RKO (cell line): ENCODE measurements at regions not wholly inside any gene's neighbourhood (a gene's known extent, or its start where the extent isn't known, plus 50 kb on each side); places are given as distances from the start of the nearest gene placed in this dataset.
"Not testable (repeated sequence)": the region's sequence is repeated elsewhere in the genome, so short reads cannot be mapped to it uniquely, and the experiment has no call there.

Experiments used
- DNase-seq: peaks from one replicate; pipeline ENCODE4 v3.0.0-alpha.2; 2016; ENCODE audit warnings: low spot score

DNA sequence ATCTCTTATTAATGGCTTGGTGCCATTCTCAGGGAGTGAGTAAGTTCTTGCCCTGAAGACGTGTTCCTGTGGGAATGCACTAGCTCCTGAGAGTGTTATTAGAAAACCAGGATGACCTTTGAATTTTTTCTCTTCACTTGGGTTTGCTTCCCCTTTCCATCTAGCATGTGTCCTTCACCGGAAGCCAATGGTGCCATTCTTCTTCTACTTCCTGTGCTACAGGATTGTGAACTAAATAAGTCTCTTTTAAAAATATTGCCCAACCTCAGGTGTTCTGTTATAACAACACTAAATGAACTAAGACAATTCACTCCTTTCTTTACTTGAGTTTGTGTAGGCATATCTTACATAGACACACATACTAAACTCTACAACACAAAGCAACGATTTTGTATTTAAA, 447.0 kb downstream of the SOX11 start:
- peak; percentile 3 for DNase-seq

DNA sequence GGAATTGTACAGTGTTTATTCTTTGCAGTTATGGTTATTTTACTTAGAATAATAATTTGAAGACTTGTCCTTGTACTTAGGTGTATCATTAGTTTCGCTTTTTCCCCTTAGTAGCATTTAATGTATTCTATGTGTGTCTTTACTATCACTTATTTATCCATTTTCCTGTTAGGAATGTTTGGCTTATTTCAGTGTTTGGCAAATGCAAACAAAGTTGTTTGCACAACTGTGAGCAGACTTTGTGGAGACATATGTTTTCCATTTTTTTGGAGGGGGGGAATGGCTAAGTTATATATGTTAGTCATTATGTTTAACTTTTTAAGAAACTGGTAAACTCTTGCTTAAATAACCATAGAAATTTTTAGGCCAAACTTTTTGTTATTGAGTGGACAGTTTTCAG, 447.7 kb downstream of the SOX11 start:
- no peak for DNase-seq

DNA sequence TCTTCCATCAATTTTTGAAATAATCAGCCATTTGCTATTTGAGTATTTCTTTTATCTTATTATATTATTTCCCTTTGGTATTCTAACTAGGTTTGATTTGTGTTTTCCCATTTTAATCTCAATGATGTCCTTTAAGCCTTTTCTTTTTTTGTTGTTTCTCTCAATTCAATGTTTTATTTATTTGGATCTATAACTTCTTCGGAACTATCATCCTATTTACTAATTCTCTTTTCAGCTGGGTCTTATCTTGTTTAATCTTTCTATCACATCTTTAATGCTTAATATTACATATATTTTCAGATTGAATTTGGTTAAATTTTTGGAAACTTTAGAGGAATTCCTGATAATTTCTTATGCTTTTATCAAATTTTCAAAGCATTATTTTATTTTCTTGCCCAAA, 448.3 kb downstream of the SOX11 start:
- DNase-seq: no peak

DNA sequence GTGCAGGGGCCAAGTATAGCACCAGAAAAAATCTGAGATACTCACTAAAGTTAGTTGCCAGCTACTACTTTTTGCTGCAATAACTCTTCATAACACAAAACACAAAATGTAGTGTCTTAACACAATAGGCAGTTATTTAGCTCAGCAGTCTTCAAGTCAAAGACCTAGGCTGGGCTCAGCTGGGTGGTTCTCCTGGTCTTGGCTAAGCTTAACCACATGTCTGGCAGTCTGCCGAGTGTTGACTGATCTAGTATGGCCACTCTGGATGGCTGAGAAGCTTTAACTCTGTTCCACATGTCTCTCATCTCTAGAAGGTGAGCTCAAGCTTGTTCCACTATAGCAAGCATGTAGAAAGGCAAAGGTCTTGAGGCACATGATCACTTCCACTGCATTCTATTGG, 451.6 kb downstream of the SOX11 start:
- DNase-seq: no peak

DNA sequence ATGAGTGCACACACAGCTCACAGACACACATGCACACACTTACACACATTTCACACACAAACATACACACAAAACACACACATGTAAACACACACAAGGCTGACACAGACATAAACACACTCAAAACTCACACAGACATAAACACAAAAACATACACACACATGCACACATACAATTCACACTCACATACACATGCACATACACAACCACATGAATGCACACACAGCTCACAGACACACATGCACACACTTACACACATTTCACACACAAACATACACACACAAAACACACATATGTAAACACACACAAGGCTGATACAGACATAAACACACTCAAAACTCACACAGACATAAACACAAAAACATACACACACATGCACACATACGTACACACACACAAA, 455.0 kb downstream of the SOX11 start:
- DNase-seq: not testable (repeated sequence)

DNA sequence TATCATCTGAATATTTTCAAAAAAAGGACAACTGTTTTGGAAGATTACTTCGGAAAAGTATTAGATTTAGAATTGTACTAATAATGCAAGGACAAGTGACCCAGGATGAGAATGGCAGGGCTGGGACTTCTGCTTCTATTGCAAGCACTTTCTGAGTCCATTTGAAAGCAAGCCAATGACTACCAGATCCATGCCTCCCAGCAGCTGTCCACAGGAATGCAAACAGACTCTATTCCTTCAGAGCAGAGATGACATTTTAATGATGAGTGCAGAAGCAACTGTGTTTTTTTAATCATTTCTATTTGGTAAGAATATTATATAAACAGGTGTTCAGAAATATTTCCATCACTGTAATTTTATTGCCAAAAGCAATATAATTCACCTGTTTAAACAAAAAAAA, 456.7 kb downstream of the SOX11 start:
- no peak for DNase-seq

DNA sequence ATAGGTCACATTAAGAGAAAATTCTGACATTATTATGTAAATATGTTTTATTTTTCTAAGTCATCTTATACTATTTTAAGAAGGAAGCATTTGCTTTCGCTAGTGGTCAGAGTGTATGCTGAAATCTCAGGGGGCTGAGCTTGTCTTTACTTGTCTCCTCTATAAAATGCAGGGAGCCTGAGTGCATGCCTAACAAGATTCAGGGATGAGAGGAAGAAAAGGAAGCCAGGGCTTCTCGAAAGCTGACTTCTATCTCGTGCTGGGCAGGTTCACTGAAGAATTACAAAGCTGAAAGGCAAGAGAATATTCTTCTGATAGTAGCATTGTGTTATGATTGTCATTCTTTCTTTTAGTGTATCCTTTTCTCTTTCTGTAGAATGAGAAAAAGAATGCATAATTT, 467.4 kb downstream of the SOX11 start:
- DNase-seq: no peak

DNA sequence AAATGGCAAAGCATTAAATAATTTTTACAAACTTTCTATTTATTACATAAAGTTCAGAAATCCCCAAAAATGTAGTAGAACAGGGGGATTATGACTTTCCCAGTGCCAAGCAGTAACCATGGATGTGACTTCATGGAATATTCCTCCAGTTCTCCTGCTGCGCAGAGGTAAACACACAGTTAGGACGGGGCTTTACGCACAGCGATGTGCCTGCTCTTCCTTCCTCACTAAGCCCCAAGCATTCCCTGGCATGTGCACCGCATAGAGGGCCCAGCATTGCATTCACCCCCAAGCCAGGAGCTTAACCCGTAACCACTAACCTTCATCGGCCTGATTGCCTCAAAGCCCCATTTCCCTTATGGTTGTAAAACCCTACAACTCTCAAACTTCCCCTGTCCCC, 471.7 kb downstream of the SOX11 start:
- no peak for DNase-seq

DNA sequence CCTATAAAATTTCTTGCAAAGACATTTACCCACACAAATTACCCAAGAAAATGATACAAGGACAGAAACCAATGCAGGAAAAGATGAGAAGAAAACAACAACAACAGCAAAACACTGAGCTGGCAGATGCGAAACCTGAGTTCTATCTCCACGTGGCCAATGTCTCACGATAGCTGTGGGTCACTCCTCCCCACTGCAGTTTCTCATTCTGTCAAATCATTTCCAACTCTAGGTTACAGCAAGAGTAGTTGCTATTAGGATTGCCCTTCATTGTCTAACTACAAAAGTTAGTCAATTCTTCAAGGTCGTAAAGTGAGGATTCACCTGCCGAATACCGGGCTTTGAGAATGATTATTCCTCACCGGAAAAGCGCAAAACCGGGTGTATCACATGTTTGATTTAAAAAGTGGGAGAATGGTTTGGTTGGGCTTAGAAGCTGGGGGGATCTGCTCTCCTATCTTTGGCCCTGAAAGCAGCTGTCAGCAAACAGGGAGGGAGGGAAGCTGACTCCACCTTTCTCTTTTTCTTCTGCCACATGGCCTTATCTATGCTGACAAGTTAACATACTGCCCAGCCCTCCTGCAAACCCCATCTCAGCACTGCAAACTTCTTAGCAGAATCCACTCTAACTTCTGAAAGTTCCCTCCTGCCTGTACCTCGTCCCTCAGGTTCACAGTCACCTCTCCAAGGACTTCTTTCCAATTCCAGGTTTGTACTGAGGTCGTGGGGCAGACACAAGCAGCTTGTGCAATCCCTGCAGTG, 473.0 kb downstream of the SOX11 start:
- no peak for DNase-seq

DNA sequence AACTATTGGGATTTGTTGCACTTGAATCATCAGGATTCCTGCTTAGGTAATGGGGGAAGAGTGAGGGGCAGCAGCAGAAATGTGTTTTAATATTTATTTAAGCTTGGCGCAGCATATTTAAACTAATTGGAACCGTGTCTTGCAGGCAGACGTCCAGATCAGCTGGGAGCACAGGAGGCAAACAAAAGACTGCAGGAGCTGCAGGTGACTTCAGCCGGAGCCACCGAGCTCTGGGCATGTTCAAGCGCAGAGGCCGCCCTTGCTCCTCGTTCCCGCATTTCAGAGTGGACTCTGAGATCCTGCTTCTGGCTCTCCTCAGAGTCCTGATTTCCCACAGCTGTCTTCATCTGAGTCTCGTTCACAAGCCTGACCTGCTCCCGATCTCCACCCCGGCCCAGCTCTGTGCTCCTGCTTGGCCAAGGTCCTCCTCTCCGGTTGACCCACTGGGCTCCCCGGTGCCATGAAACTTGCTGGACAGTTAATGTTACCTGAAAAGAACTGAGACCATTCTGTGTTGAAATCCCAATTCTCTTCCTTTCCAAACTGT, 475.5 kb downstream of the SOX11 start:
- no peak for DNase-seq

DNA sequence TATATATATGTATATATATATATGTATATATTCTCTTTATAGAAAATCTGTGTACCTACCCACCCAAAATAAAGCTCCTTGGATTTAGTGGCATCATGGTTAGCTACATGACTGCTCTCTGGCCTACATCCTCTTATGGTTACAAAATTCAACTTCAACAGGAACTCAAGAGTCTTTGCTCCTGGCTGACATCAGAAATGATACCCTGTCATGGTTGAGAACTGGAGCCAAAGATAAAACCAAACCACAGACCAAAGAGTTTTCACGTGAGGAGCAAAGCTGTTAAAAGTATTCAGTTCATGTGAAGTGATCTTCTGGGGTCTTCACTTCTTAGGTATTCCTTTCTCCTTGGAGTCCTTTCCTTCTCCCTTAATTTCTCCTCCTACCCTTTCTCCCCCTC, 476.3 kb downstream of the SOX11 start:
- DNase-seq: no peak

DNA sequence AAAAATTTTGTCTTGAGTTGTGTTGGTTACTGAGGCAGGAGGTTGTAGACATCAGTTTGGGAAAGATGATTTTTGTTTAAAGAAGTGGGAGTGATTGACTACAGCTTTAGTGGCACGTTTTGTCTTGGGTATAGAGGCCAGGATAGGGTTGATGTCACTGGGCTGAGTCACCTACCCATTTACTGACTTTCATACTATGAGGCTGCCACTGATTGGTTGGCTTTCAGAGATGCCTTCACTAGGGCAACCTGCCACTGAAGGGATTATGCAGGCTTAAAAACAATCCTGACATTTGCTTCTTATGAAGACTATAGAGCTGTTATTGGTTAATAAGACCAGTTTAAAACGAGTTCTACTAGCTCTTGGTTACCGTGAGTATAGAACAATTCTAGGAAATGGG, 479.1 kb downstream of the SOX11 start:
- no peak for DNase-seq

DNA sequence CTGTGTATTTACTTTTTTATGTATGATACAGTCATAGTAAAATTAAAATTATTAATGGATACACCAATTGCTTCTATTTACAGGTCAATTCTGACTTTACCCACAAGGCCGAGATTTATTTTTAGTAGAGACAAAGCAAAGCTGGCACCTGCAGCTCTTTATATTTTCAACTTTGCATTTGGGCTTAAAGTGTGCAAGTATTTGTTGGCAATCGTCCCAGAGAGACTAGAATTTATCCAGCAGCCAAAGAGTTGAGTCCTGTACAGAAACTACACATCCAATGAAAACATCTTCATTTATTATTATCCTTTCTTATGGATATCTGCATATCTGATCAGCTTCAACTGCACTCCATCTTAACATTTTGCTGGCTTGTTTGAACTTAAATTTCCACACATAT, 485.6 kb downstream of the SOX11 start:
- DNase-seq: no peak

DNA sequence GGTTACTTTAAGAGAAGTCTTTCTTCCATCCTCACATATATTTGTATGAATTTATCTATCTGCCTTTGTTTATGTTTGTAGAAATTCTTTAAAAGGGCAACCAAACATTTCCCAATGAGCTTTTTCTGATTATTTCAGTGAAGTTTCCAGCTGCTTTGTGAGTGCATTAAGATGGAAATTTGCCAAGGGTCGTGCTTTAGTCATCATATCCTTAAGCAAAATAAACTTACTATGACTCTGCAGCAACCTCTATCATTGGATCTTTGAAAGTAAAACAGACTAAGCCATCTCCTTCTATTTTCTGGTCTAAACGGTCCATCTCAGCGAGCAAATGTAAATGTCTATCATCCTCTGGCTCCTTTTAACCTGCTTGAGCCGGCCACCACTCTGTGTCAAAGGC, 489.3 kb downstream of the SOX11 start:
- DNase-seq: peak; percentile 3

DNA sequence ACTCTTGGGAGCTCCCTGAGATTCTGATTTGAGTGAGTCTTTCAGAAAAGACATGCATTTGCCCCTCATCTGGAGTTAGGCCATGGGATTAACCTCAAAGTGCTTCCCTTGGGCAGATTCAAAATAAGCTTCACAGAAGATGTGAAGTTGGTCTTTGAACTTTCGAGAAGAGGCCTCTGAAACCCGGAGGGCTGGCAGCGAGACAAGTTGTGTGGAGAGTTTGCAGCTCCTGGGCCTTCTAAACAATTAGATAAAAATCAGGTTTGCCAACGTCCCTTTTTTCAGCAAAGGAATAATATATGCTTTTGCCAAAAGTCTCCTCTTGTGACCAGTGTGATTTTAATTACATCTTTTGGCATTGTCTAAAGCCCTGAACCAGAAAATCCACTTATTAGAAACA, 489.7 kb downstream of the SOX11 start:
- no peak for DNase-seq

DNA sequence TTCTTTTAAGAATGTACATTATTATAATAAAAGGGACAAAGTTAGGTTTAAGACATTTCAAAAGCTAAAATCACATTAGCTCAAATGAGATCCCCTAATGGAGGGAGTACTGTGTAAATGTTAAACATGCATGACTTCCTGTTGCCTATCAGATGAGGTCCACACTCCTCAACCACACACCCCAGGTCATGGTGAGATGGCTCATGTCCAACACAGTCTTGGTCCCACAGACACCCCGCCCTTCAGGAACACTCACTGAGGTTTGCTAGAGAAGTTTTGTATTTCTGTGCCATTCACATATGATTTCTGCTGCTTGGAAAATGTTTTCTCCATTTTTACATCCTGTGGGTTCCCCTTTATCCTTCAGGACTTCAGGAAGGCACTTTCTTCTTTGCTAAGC, 491.0 kb downstream of the SOX11 start:
- no peak for DNase-seq

DNA sequence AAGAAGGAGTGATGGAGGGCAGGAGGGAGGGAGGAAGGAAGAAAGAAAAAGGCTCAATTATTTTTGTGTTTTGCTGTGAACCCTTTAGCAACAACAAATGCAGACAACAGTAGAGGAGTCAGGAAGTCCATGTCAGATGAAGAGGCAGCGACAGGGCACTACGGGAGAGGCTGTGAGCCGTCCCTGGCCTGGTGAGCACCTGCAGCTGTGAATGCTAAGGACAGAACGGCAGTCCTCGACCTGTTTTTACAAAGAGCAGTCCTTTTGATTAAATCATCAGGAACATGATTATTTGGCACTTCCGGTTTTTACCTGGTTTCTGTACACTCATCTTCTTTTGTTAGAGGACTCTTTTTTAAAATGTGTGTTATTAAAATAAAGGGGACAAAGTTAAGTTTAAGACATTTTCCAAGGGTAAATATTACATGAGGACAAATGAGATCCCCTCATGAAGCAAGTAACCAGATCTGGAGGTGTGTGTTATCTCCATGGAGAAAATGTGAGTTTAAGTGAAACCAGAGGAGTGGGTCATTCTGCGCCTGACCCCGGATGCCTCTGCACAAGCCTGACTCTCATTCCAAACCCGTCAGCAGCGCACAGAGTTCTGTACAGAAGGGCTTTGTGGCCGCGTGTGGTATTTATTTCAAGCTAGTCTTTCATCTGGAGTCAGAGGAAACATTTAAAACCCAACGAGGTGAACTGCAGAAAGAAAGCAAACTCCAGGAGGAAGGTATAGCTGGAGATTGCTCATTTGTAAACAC, 492.5 kb downstream of the SOX11 start:
- no peak for DNase-seq

DNA sequence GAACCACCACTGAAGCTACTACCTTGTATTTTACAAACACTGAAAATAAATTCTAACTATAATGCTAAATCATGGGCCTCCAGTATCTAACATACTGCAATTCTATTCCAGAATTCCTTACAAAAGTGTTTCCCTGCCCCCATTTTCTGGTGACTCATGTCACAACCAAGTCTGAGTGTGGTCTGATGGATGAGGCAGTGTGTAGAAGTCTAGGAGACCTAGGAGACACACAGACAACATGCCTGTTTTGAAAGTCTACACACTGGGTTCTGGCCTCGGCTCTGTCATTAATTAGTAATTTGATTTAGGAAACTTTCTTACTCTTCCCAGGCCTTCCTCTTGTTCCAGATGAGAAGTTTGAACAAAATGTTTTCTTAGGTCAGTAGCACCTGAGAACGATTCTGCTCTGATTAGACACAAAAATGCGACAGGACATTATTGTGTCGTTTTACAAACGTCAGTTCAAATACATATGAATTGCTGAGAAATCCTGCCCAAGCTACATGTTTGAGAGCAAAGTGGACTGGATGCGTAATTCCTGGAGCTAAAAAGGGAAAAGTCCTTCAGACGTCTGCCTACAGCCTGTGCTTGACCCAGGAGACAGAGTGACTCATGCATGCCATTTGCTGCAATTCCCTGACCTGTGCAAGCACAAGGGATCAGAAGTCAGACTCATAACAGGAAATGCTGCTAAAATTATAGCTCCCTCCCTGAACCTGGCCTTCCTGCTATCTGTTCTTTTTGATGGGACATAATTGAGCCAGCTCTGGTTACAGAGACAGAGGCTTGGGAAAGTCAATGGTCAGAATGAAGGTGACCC, 494.4 kb downstream of the SOX11 start:
- no peak for DNase-seq

DNA sequence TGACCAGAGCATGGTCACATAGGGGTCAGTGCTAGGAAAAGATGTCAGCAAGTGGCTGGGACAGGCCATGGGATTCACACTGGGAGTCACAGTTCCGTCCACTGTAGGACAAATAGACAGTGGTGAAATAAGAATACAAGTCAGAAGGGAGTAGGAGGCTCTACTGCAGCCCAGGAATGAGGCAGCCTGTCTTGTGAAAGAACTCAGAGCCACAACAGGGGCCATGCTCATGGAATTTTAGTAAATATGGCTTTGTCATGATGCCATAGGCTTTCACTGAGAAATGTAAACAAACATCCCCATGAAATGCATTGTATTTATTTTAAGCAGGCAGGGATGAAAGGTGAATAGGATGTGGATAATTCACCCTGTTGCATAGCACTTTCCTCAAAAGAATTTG, 504.3 kb downstream of the SOX11 start:
- DNase-seq: no peak

DNA sequence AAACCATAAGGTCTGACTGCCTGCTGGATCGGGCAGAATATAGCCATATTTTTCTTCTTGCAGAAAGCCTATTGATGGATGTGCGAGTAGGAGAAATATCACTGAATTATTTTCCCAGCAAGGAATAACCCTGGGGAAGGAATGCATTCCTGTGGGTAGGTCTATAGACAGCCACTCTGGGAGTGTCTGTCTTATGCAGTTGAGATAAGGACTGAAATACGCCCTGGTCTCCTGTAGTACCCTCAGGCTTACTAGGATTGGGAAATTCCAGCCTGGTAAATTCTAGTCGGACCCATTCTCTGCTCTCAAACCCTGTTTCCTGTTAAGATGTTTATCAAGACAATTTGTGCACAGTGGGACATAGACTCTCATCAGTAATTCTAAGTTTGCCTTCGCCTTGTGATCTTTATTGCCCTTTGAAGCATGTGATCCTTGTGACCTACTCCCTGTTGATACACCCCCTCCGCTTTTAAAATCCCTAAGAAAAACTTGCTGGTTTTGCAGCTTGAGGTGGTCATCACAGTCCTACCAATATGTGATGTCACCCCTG, 506.3 kb downstream of the SOX11 start:
- DNase-seq: not testable (repeated sequence)

DNA sequence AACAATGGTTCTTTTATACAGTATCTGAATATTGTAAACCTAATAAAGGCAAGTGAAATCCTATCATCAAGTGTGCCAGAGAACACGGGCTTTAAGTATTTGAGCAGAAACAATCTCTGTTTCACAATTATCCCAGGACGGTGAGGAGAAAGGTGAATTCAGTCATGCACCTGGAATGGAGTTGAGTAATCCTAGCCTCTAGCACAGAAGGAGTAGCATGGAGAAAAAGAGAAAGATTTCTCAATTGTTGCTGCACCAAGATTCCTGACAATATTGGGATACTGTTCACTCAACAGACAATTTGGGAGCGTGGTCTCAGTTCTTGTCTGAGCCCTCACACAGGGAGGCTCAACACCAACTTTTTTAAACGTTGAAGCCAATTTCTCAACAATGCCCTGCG, 510.6 kb downstream of the SOX11 start:
- no peak for DNase-seq

DNA sequence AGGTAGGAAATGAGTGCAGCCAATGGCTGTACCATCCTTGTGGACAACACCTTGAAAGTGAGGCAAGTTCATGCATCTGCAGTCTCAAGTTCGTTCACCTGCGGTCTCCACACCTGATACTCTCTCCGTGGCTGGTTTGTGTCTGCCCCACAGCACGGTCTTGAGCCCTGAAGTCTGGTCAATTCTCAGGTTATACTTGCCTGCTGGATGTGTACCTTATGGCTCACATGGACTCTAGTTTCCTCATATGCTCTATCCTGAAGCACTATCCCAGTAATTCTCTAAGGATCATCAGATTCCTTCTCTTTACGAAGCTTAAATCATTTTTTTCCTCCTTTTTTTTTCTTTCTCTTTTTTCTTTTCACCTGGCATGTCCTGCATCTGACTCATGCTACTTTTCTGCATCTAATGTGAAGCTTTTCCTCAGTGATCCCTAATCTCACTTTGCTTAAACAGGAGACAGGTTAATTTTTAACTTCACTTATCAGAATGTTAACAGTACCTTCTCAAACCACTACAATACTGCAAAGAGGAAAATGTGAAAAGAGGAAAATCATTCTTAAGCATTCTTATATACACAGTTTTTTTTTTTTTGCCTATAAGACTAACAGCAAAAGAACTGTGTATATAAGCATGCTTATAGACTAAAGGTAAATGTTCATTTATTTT, 511.2 kb downstream of the SOX11 start:
- no peak for DNase-seq
